ENCODE measurements at regions not wholly inside any gene's neighbourhood (a gene's known extent, or its start where the extent isn't known, plus 50 kb on each side); places are given as distances from the start of the nearest gene placed in this dataset.

- H3K4me3 Mint-ChIP-seq (ENCODE audit: unreplicated experiment), result no peak overlapping the region
- no peak for DNase-seq (ENCODE audit: low spot score)
- H3K27ac Mint-ChIP-seq (ENCODE audit: unreplicated experiment), result no peak overlapping the region
- H3K36me3 Mint-ChIP-seq (ENCODE audit: low read depth, unreplicated experiment), result no peaks in the 10 kb centered on the region
- no peaks in the 10 kb centered on the region for H3K4me1 Mint-ChIP-seq (ENCODE audit: unreplicated experiment)
- H3K9me3 Mint-ChIP-seq (ENCODE audit: unreplicated experiment), result no peaks in the 10 kb centered on the region
- TF ChIP-seq CTCF (IDR thresholded peaks at IDR 0.05; ENCODE audit: unreplicated experiment), result no peak
- no peaks in the 10 kb centered on the region for H3K27me3 Mint-ChIP-seq (ENCODE audit: unreplicated experiment)
These were observed 63.6 kb downstream of the PCDH7 start for GRCh38 chr4:30783751-30784150.

GRCh38 chr4:30789219-30789671 lies 69.1 kb downstream of the PCDH7 start:
- Mint-ChIP-seq H3K4me3 (ENCODE audit: unreplicated experiment) (no peak overlapping the region), H3K9me3 (ENCODE audit: unreplicated experiment) (no peaks in the 10 kb centered on the region), H3K27ac (ENCODE audit: unreplicated experiment) (no peak overlapping the region), H3K36me3 (ENCODE audit: low read depth, unreplicated experiment) (no peaks in the 10 kb centered on the region), H3K27me3 (ENCODE audit: unreplicated experiment) (no peaks in the 10 kb centered on the region), H3K4me1 (ENCODE audit: unreplicated experiment) (no peaks in the 10 kb centered on the region)
- TF ChIP-seq CTCF (IDR thresholded peaks at IDR 0.05; ENCODE audit: unreplicated experiment), result no peak
- no peak for DNase-seq (ENCODE audit: low spot score)

GRCh38 chr4:30790123-30790522 lies 70.0 kb downstream of the PCDH7 start:
- H3K27ac Mint-ChIP-seq (ENCODE audit: unreplicated experiment), result no peak overlapping the region
- H3K4me1 Mint-ChIP-seq (ENCODE audit: unreplicated experiment), result no peaks in the 10 kb centered on the region
- no peak for TF ChIP-seq CTCF (IDR thresholded peaks at IDR 0.05; ENCODE audit: unreplicated experiment)

GRCh38 chr4:30790998-30791397 lies 70.8 kb downstream of the PCDH7 start:
- H3K4me3 Mint-ChIP-seq (ENCODE audit: unreplicated experiment), result no peak overlapping the region
- H3K27ac Mint-ChIP-seq (ENCODE audit: unreplicated experiment), result no peak overlapping the region
- DNase-seq (ENCODE audit: low spot score), result no peak
- H3K9me3 Mint-ChIP-seq (ENCODE audit: unreplicated experiment), result no peaks in the 10 kb centered on the region
- no peaks in the 10 kb centered on the region for H3K36me3 Mint-ChIP-seq (ENCODE audit: low read depth, unreplicated experiment)
- no peaks in the 10 kb centered on the region for H3K4me1 Mint-ChIP-seq (ENCODE audit: unreplicated experiment)
- no peak for TF ChIP-seq CTCF (IDR thresholded peaks at IDR 0.05; ENCODE audit: unreplicated experiment)
- H3K27me3 Mint-ChIP-seq (ENCODE audit: unreplicated experiment), result no peaks in the 10 kb centered on the region

More at GRCh38 chr4:30790123-30790522, 70.0 kb downstream of the PCDH7 start:
- Mint-ChIP-seq H3K36me3 (ENCODE audit: low read depth, unreplicated experiment) (no peaks in the 10 kb centered on the region), H3K9me3 (ENCODE audit: unreplicated experiment) (no peaks in the 10 kb centered on the region), H3K4me3 (ENCODE audit: unreplicated experiment) (no peak overlapping the region), H3K27me3 (ENCODE audit: unreplicated experiment) (no peaks in the 10 kb centered on the region)
- DNase-seq (ENCODE audit: low spot score), result no peak

GRCh38 chr4:30792601-30793000 lies 72.4 kb downstream of the PCDH7 start:
- no peaks in the 10 kb centered on the region for H3K27me3 Mint-ChIP-seq (ENCODE audit: unreplicated experiment)
- no peak for DNase-seq (ENCODE audit: low spot score)
- no peak overlapping the region for H3K4me3 Mint-ChIP-seq (ENCODE audit: unreplicated experiment)
- H3K27ac Mint-ChIP-seq (ENCODE audit: unreplicated experiment), result no peak overlapping the region
- no peaks in the 10 kb centered on the region for H3K9me3 Mint-ChIP-seq (ENCODE audit: unreplicated experiment)
- no peak for TF ChIP-seq CTCF (IDR thresholded peaks at IDR 0.05; ENCODE audit: unreplicated experiment)
- H3K4me1 Mint-ChIP-seq (ENCODE audit: unreplicated experiment), result no peaks in the 10 kb centered on the region
- H3K36me3 Mint-ChIP-seq (ENCODE audit: low read depth, unreplicated experiment), result no peaks in the 10 kb centered on the region

All from endothelial cell (in vitro differentiated cells).